Thyroid gland (tissue), 4 donors: ENCODE measurements at regions not wholly inside any gene's neighbourhood (a gene's known extent, or its start where the extent isn't known, plus 50 kb on each side); places are given as distances from the start of the nearest gene placed in this dataset.

ENCODE experiments used
- DNase-seq, 2 donors: peaks; one replicate each; pipeline ENCODE4 v3.0.0-alpha.2; 2019
- H3K27ac ChIP-seq, 3 donors: fragments of 200-600 bp; sonication (generic); 1 replicate in 2 of 3; 2 replicates in 1 of 3; pipeline ENCODE4 v1.5.1; 2016 to 2019; ENCODE audit warnings: mild to moderate bottlenecking in 1 of 3, moderate library complexity in 1 of 3
- H3K27me3 ChIP-seq: fragments of 200-600 bp; sonication (generic); one replicate; pipeline ENCODE4 v1.5.1; 2019
- H3K36me3 ChIP-seq, 2 donors: fragments of 200-600 bp; sonication (generic); one replicate each; pipeline ENCODE4 v1.5.1; 2016 to 2019
- H3K4me1 ChIP-seq, 2 donors: fragments of 200-600 bp; sonication (generic); one replicate each; pipeline ENCODE4 v1.5.1; 2017 to 2019
- H3K4me3 ChIP-seq, 3 donors: fragments of 200-600 bp; sonication (generic); replicated peaks in 1 of 3; 1 replicate in 2 of 3; 2 replicates in 1 of 3; pipeline ENCODE4 v1.5.1; 2016; ENCODE audit warnings: mild to moderate bottlenecking in 1 of 3
- H3K9me3 ChIP-seq: fragments of 200-600 bp; sonication (generic); one replicate; pipeline ENCODE4 v1.5.1; 2017
- CTCF ChIP-seq, 6 experiments: fragments of 200-600 bp in 3 of 6; fragments of 450-650 bp in 3 of 6; sonication (generic) in 3 of 6; IDR thresholded peaks; one replicate each; pipeline ENCODE4 v1.5.1; 2016 to 2019; ENCODE audit warnings: antibody characterized with exemption in 6 of 6, mild to moderate bottlenecking in 2 of 6, inconsistent platforms in 1 of 6, moderate library complexity in 1 of 6
- POLR2A ChIP-seq, 2 donors: fragments of 450-650 bp; IDR thresholded peaks; one replicate each; pipeline ENCODE4 v1.6.1; 2017; ENCODE audit warnings: antibody characterized with exemption in 2 of 2, mild to moderate bottlenecking in 2 of 2, moderate library complexity in 1 of 2
- WGBS, 2 donors: methylation state at CpG; one replicate each; pipeline ENCODE4 v1.1.5; 2017; 5-methylcytosine and 5-hydroxymethylcytosine counted together
- intact Hi-C: fragments of 100-400 bp; cut with DNase I; formaldehyde crosslinking; loops from one replicate; pipeline ENCODE4 v1.15.1; 2023

DNA sequence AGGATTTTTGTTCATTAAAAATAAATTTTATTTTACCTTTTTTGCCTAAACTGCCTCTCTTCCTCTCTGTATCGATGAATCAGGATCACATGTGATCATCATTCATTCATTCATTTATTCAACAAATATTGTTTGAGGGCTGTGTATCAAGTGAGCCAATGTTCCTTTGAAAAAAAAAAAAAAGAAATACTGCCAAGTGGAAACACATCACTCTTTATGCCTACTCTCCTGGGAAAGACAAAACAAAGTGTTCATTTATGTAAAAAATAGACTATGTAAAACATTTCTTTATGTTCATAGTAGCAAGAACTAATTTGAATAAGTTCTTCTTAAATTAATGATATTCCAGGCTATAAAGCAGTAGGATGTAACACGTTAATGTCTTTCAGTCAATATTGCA lies 233.1 kb downstream of the POSTN start:
- intact Hi-C loops, result no loop called here
- Histone ChIP-seq H3K4me3 (no peak overlapping the region), H3K36me3 (no peaks in the 10 kb centered on the region), H3K4me1 (no peaks in the 10 kb centered on the region), H3K9me3 (no peaks in the 10 kb centered on the region), H3K27me3 (no peaks in the 10 kb centered on the region), H3K27ac (no peak overlapping the region)
- no peak for TF ChIP-seq CTCF (IDR thresholded peaks at IDR 0.05)
- TF ChIP-seq POLR2A (IDR thresholded peaks at IDR 0.05), result no peak
- WGBS, 2 donors, result 90 to 91% methylated on average over 2 of the region's 2 CpGs
- DNase-seq, result no peak

DNA sequence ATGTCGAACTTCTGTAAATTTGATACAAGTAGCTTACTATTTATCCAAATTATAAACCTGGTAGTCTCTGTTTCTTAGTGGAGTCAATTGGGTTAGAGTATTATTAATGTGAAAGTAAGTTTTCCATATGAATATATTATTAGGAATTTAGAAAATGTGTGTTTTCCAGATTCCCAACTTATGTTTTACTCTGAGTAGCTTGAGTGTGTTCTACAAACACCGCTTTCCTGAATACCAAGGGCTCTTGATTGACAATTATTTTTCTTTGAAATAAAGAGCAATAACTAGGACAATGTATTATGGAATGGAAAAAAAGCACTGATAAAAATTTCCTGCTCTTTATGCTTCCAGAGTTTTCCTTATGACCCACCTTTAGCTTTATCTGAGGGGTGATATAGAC lies 233.6 kb downstream of the POSTN start:
- 89 to 93% methylated on average over 2 of the region's 2 CpGs for WGBS, 2 donors
- TF ChIP-seq CTCF (IDR thresholded peaks at IDR 0.05), result no peak
- TF ChIP-seq POLR2A (IDR thresholded peaks at IDR 0.05), result no peak
- H3K27me3 ChIP-seq, result no peaks in the 10 kb centered on the region
- no peaks in the 10 kb centered on the region for H3K9me3 ChIP-seq
- DNase-seq, result no peak
- intact Hi-C loops, result no loop called here
- no peak overlapping the region for H3K27ac ChIP-seq
- no peak overlapping the region for H3K4me3 ChIP-seq
- no peaks in the 10 kb centered on the region for H3K36me3 ChIP-seq
- H3K4me1 ChIP-seq, result no peaks in the 10 kb centered on the region

DNA sequence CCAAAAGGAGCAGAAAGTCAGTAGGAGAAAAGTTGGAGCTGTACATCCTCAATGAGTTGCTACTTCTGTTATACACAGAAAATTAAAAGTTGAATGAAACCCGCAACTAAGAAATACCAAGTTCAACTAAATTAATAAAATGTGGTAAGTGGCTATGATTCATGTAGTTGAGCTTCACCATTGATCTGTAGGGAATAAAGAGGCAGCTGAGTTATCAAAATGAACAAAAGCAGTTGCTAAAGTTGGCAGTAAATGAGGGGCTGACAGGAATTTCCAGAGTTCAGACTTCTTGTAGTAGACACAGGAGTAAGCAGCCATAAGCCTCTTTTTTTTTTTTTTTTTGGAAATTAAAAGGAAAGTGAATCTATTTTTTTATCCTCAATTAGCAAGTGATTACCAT lies 234.6 kb downstream of the POSTN start:
- 90 to 92% methylated on average over 1 of the region's 1 CpG for WGBS, 2 donors
- TF ChIP-seq POLR2A (IDR thresholded peaks at IDR 0.05) (no peak), CTCF (IDR thresholded peaks at IDR 0.05) (no peak)
- Histone ChIP-seq H3K4me3 (no peak overlapping the region), H3K27me3 (no peaks in the 10 kb centered on the region), H3K27ac (no peak overlapping the region), H3K9me3 (no peaks in the 10 kb centered on the region), H3K4me1 (no peaks in the 10 kb centered on the region), H3K36me3 (no peaks in the 10 kb centered on the region)
- intact Hi-C loops, result no loop called here
- DNase-seq, result no peak

DNA sequence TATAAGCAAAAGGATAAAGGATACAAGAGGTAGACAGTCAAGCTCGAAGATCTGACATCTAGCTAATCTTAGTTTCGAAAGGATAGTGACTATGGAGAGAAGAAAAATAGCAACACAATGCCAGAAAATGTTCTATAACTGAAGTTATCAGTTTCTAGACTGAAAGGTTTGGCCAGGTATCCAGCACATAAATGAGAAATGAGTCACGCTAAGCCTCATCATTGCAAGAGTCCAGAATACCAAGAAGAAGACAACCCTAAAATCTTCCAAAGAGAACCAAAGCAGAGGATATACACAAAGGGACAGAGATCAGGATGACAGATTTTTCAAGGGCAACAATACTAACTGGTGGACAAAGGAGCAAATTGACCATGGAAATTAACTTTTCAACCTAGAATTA lies 237.0 kb downstream of the POSTN start:
- WGBS, 2 donors, result 90 to 94% methylated on average over 3 of the region's 3 CpGs

GRCh38 chr13:37360556-37360955 lies 238.0 kb downstream of the POSTN start:
- H3K4me3 ChIP-seq, result no peak overlapping the region
- no peak for DNase-seq
- no peak for TF ChIP-seq POLR2A (IDR thresholded peaks at IDR 0.05)
- TF ChIP-seq CTCF (IDR thresholded peaks at IDR 0.05), result no peak
- no peaks in the 10 kb centered on the region for H3K36me3 ChIP-seq
- intact Hi-C loops, result no loop called here
- H3K4me1 ChIP-seq, result no peaks in the 10 kb centered on the region
- no peaks in the 10 kb centered on the region for H3K27me3 ChIP-seq
- no peaks in the 10 kb centered on the region for H3K9me3 ChIP-seq
- WGBS, 2 donors, result 81 to 82% methylated on average over 2 of the region's 2 CpGs
- no peak overlapping the region for H3K27ac ChIP-seq

More for the DNA sequence above, 237.0 kb downstream of the POSTN start:
- no peak overlapping the region for H3K27ac ChIP-seq
- H3K36me3 ChIP-seq, result no peaks in the 10 kb centered on the region
- H3K9me3 ChIP-seq, result no peaks in the 10 kb centered on the region
- DNase-seq, result no peak
- H3K27me3 ChIP-seq, result no peaks in the 10 kb centered on the region
- intact Hi-C loops, result no loop called here
- no peaks in the 10 kb centered on the region for H3K4me1 ChIP-seq
- no peak for TF ChIP-seq POLR2A (IDR thresholded peaks at IDR 0.05)
- TF ChIP-seq CTCF (IDR thresholded peaks at IDR 0.05), result no peak
- H3K4me3 ChIP-seq, result no peak overlapping the region
